Urinary bladder (tissue), 1 donor: ENCODE measurements at regions not wholly inside any gene's neighbourhood (a gene's known extent, or its start where the extent isn't known, plus 50 kb on each side); places are given as distances from the start of the nearest gene placed in this dataset. TPM values are rescaled to one million over a fixed set of nuclear protein-coding genes. Genes with fewer than 3 reads are reported as not detected.

Experiments
- small RNA-seq: library from RNA; depleted of rRNA; stranded (forward); fragments of <200 nt; gene quantifications from one replicate; pipeline ENCODE3, GENCODE V24; 2014

Small RNA genes in the stretch of these regions (small RNA-seq; reads per million reads assigned to genes)
- gene RF00402 (not detected), gene RF02090 (not detected), gene RF02091 (not detected), gene RNA5SP38 (not detected)
